KBM-7 (cell line): ENCODE measurements at regions not wholly inside any gene's neighbourhood (a gene's known extent, or its start where the extent isn't known, plus 50 kb on each side); places are given as distances from the start of the nearest gene placed in this dataset.

Experiments
- DNase-seq: peaks from one replicate; pipeline ENCODE4 v3.0.0-alpha.2; 2015
- in situ Hi-C: fragments of 300-500 bp; cut with MboI; formaldehyde crosslinking; loops from 2 replicates; pipeline ENCODE4 v1.14.3; 2020; ENCODE audit warnings: low sequenced_read_pairs, low pct_unique_long_range_greater_than_20kb, mixed read lengths

- DNase-seq = no peak
- in situ Hi-C loops = no loop called here
These were observed 244.1 kb downstream of the POLR1F start for GRCh38 chr7:19464751-19465150.

- in situ Hi-C loops = no loop called here
- no peak for DNase-seq
These were observed 244.6 kb downstream of the POLR1F start for GRCh38 chr7:19464241-19464640.

GRCh38 chr7:19463581-19463980 lies 245.3 kb downstream of the POLR1F start:
- DNase-seq = no peak
- in situ Hi-C loops = no loop called here

- in situ Hi-C loops = no loop called here
- DNase-seq = no peak
These were observed 253.2 kb downstream of the POLR1F start for GRCh38 chr7:19455623-19456022.

GRCh38 chr7:19448091-19448490 lies 260.7 kb downstream of the POLR1F start:
- in situ Hi-C loops = no loop called here
- no peak for DNase-seq

GRCh38 chr7:19442016-19442785 lies 266.6 kb downstream of the POLR1F start:
- DNase-seq = peak; percentile 11
- in situ Hi-C loops = no loop called here

- DNase-seq = no peak
- in situ Hi-C loops = no loop called here
These were observed 269.3 kb downstream of the POLR1F start for GRCh38 chr7:19439517-19439916.

- in situ Hi-C loops = no loop called here
- DNase-seq = no peak
These were observed 271.4 kb downstream of the POLR1F start for GRCh38 chr7:19437446-19437845.

- DNase-seq = no peak
- in situ Hi-C loops = no loop called here
These were observed 280.9 kb downstream of the POLR1F start for GRCh38 chr7:19427944-19428343.

- in situ Hi-C loops = no loop called here
- no peak for DNase-seq
These were observed 276.6 kb upstream of the FERD3L start for GRCh38 chr7:19421861-19422260.

GRCh38 chr7:19417231-19417630 lies 272.0 kb upstream of the FERD3L start:
- no peak for DNase-seq
- in situ Hi-C loops = no loop called here

GRCh38 chr7:19415123-19415522 lies 269.9 kb upstream of the FERD3L start:
- in situ Hi-C loops = no loop called here
- DNase-seq = no peak

GRCh38 chr7:19413443-19413965 lies 268.3 kb upstream of the FERD3L start:
- DNase-seq = no peak

GRCh38 chr7:19410691-19411090 lies 265.5 kb upstream of the FERD3L start:
- in situ Hi-C loops = no loop called here
- no peak for DNase-seq

More at GRCh38 chr7:19413443-19413965, 268.3 kb upstream of the FERD3L start:
- in situ Hi-C loops = no loop called here

- DNase-seq = no peak
- in situ Hi-C loops = no loop called here
These were observed 264.9 kb upstream of the FERD3L start for GRCh38 chr7:19410106-19410505.

- in situ Hi-C loops = no loop called here
- DNase-seq = no peak
These were observed 263.5 kb upstream of the FERD3L start for GRCh38 chr7:19408706-19409220.

- no peak for DNase-seq
These were observed 262.0 kb upstream of the FERD3L start for GRCh38 chr7:19407270-19407669.

GRCh38 chr7:19405541-19405940 lies 260.3 kb upstream of the FERD3L start:
- in situ Hi-C loops = no loop called here
- no peak for DNase-seq

More at GRCh38 chr7:19407270-19407669, 262.0 kb upstream of the FERD3L start:
- in situ Hi-C loops = no loop called here

GRCh38 chr7:19404912-19405329 lies 259.7 kb upstream of the FERD3L start:
- in situ Hi-C loops = no loop called here

GRCh38 chr7:19403691-19404090 lies 258.5 kb upstream of the FERD3L start:
- no peak for DNase-seq
- in situ Hi-C loops = no loop called here

More at GRCh38 chr7:19404912-19405329, 259.7 kb upstream of the FERD3L start:
- peak; percentile 28 for DNase-seq

GRCh38 chr7:19401461-19401860 lies 256.2 kb upstream of the FERD3L start:
- in situ Hi-C loops = no loop called here
- no peak for DNase-seq
